HepG2 (cell line): ENCODE measurements at regions not wholly inside any gene's neighbourhood (a gene's known extent, or its start where the extent isn't known, plus 50 kb on each side); places are given as distances from the start of the nearest gene placed in this dataset.

Experiments
- ATAC-seq: fragments of 200-7000 bp; cut with Tn5 transposase; 3 replicates; pipeline ENCODE4 v1.9.1; 2020; ENCODE audit warnings: mild to moderate bottlenecking, moderate library complexity
- BruUV-seq: library from RNA; stranded (reverse); fragments of 400-500 nt; replicated peaks from 2 replicates; lab custom pipeline; 2021; lab: Mats Ljungman, UMichigan
- CTCF ChIA-PET: fragments of 300-600 bp; formaldehyde crosslinking; extraction: SDS; loops from one replicate; lab custom pipeline; 2021; ENCODE audit warnings: low total read pairs, inconsistent platforms, low intra/inter-chr PET ratio; lab: Yijun Ruan, JAX
- POLR2A ChIA-PET: fragments of 350-600 bp; sonication (Branson Sonifier 250); formaldehyde crosslinking; loops from one replicate; lab custom pipeline; 2020; ENCODE audit warnings: antibody characterized with exemption, inconsistent platforms; lab: Yijun Ruan, JAX
- DNase-seq: peaks from one replicate; pipeline ENCODE4 v3.0.0-alpha.2; 2015; ENCODE audit warnings: low spot score
- FAIRE-seq: peaks from 3 replicates; lab custom pipeline; 2011; peaks lifted over from hg19 to GRCh38; lab: Jason Lieb, UNC
- H2AFZ ChIP-seq: one replicate; pipeline ENCODE4 v1.6.1; 2011; ENCODE audit warnings: low read length, inconsistent platforms
- H3K27ac ChIP-seq: fragments of 300-600 bp; 3 replicates; pipeline ENCODE4 v1.8.0; 2011; ENCODE audit warnings: mixed run types, mild to moderate bottlenecking, mixed read lengths, low read length, inconsistent platforms; ENCODE audit not compliant: insufficient read depth; ENCODE audit errors: extremely low read length
- H3K27me3 ChIP-seq, 2 experiments: fragments of 200-600 bp in 1 of 2; 2 replicates in 1 of 2; 3 replicates in 1 of 2; pipeline versions ENCODE4 v1.6.0 to v1.8.0; 2011; ENCODE audit warnings: low read length in 2 of 2, mild to moderate bottlenecking in 2 of 2, moderate library complexity in 2 of 2, inconsistent platforms in 1 of 2; ENCODE audit not compliant: insufficient read depth in 2 of 2, control insufficient read depth in 1 of 2
- H3K36me3 ChIP-seq, 2 experiments: fragments of 200-600 bp in 1 of 2; replicated peaks in 1 of 2; 2 replicates in 1 of 2; 3 replicates in 1 of 2; pipeline versions ENCODE4 v1.5.1 to v1.8.0; 2011; ENCODE audit warnings: low read length in 2 of 2, inconsistent platforms in 1 of 2; ENCODE audit not compliant: insufficient read depth in 2 of 2, control insufficient read depth in 1 of 2
- H3K4me1 ChIP-seq: 2 replicates; pipeline ENCODE4 v1.5.1; 2012; ENCODE audit warnings: low read length, inconsistent platforms; ENCODE audit not compliant: insufficient read depth
- H3K4me2 ChIP-seq: 2 replicates; pipeline ENCODE4 v1.6.0; 2011; ENCODE audit warnings: low read depth, low read length, inconsistent platforms
- H3K4me3 ChIP-seq, 3 experiments: fragments of 200-600 bp in 1 of 3; sonication (generic), shearing (Covaris generic) in 1 of 3; replicated peaks in 1 of 3; 2 replicates each; pipeline ENCODE4 v1.5.1; 2011 to 2016; ENCODE audit warnings: low read length in 3 of 3, inconsistent platforms in 2 of 3, low read depth in 2 of 3, mild to moderate bottlenecking in 2 of 3, control low read depth in 1 of 3, mixed read lengths in 1 of 3; ENCODE audit not compliant: insufficient read depth in 1 of 3
- H3K79me2 ChIP-seq: one replicate; pipeline ENCODE4 v1.6.1; 2011; ENCODE audit warnings: low read length, inconsistent platforms; ENCODE audit not compliant: insufficient read depth
- H3K9ac ChIP-seq: 2 replicates; pipeline ENCODE4 v1.6.0; 2011; ENCODE audit warnings: mild to moderate bottlenecking, low read depth, low read length, inconsistent platforms; ENCODE audit not compliant: insufficient read depth
- H3K9me3 ChIP-seq: 2 replicates; pipeline ENCODE4 v1.5.1; 2012; ENCODE audit warnings: mild to moderate bottlenecking, low read length
- H4K20me1 ChIP-seq: 2 replicates; pipeline ENCODE4 v1.6.0; 2011; ENCODE audit warnings: inconsistent platforms, mild to moderate bottlenecking, low read length, moderate library complexity; ENCODE audit not compliant: insufficient read depth
- KDM3A ChIP-seq: IDR thresholded peaks from 2 replicates; pipeline ENCODE4 v1.6.1; 2018; ENCODE audit warnings: low read depth, missing compliant biosample characterization
- ZNF256 ChIP-seq: sonication (generic); formaldehyde crosslinking; conservative IDR thresholded peaks from 2 replicates; pipeline ENCODE4 v1.4.0; 2020; ENCODE audit warnings: missing genetic modification reagents
- ZNF331 ChIP-seq: sonication (generic); formaldehyde crosslinking; IDR thresholded peaks from 2 replicates; pipeline ENCODE4 v1.4.0; 2020; ENCODE audit warnings: missing genetic modification reagents
- WGBS: methylation state at CpG from one replicate; pipeline ENCODE4 v1.1.6; 2017; ENCODE audit warnings: low lambda C conversion rate; 5-methylcytosine and 5-hydroxymethylcytosine counted together
- in situ Hi-C: cut with HindIII; loops from 2 replicates; pipeline ENCODE4 v1.10.0; 2017; ENCODE audit warnings: low pct_unique_long_range_greater_than_20kb; ENCODE audit not compliant: extremely low pct_ligation_motif_present
- intact Hi-C: fragments of 100-400 bp; cut with micrococcal nuclease; formaldehyde crosslinking; loops from one replicate; pipeline ENCODE4 v1.10.0; 2022; ENCODE audit not compliant: unreplicated experiment
- TF ChIP-seq, protein P1 (sequence below): sonication (generic); formaldehyde crosslinking; IDR thresholded peaks from 2 replicates; pipeline ENCODE4 v1.4.0; 2020; ENCODE audit warnings: missing genetic modification reagents

DNA sequence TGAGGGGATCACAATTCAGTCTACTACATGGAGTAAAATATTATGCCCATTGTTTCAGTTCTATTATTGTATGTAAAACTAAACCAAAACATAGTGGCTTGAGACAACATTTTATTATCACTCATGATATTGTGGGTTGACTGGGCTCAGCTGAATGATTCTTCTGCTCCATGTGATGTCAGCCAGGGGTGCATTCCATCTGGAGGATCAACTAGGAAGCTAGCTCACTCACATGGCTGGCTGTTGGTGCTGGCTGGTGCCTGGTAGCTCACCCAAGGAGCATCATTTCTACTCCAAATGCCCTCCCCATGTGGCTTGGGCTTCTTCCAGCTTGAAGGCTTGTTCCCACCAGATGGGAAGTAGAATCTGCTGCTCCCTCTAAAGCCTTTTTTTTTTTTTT lies 51.8 kb upstream of the CLRN1 start:
- in situ Hi-C loops (no loop called here), intact Hi-C loops (no loop called here)
- Histone ChIP-seq H3K79me2 (no peaks in the 10 kb centered on the region), H3K4me3 (no peak overlapping the region), H3K9ac (no peak overlapping the region), H3K4me2 (no peak overlapping the region), H3K27me3 (no peaks in the 10 kb centered on the region), H3K9me3 (no peaks in the 10 kb centered on the region), H3K27ac (no peak overlapping the region), H3K36me3 (no peaks in the 10 kb centered on the region), H3K4me1 (no peaks in the 10 kb centered on the region), H2AFZ (no peak overlapping the region), H4K20me1 (no peaks in the 10 kb centered on the region)
- ChIA-PET POLR2A (no interaction called here), CTCF (no interaction called here)
- no peak for FAIRE-seq
- no peak for DNase-seq
- TF ChIP-seq KDM3A (no peak), ZNF331 (CRISPR knock-in tag) (peak; percentile 81)
- no peak for ATAC-seq
- no TSS peak for BruUV-seq

DNA sequence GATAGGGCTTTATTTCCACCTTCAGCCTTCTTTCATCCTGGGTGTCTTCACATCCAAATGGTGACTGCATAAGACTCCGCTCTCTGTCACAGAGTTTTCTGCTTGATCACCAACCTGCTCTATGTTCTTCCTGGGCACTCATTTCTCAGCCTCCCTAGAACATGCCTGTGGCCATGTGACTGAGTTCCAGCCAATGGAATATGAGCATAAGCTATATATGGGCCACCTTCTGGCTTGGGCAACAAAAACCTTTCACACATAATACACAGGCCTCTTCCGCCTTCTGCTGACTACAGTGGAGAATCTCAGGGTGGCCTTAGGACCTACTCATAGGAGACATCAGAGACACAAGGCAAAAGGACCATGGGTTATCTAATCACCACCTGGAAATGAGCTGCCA lies 51.2 kb upstream of the MED12L start:
- Histone ChIP-seq H3K4me1 (no peaks in the 10 kb centered on the region), H3K36me3 (no peaks in the 10 kb centered on the region), H3K4me3 (no peak overlapping the region), H3K9ac (no peak overlapping the region), H2AFZ (no peak overlapping the region), H3K79me2 (no peaks in the 10 kb centered on the region), H3K27ac (no peak overlapping the region), H3K27me3 (no peaks in the 10 kb centered on the region), H3K4me2 (no peak overlapping the region), H4K20me1 (no peaks in the 10 kb centered on the region), H3K9me3 (no peaks in the 10 kb centered on the region)
- FAIRE-seq (no peak), ATAC-seq (no peak), DNase-seq (no peak)
- intact Hi-C loops, result no loop called here
- 65% methylated on average over 2 of the region's 2 CpGs for WGBS
- no peak for TF ChIP-seq ZNF256 (CRISPR knock-in tag)
- TF ChIP-seq, protein P1, sequence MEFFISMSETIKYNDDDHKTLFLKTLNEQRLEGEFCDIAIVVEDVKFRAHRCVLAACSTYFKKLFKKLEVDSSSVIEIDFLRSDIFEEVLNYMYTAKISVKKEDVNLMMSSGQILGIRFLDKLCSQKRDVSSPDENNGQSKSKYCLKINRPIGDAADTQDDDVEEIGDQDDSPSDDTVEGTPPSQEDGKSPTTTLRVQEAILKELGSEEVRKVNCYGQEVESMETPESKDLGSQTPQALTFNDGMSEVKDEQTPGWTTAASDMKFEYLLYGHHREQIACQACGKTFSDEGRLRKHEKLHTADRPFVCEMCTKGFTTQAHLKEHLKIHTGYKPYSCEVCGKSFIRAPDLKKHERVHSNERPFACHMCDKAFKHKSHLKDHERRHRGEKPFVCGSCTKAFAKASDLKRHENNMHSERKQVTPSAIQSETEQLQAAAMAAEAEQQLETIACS, result no peak
- POLR2A ChIA-PET, result no interaction called here
- CTCF ChIA-PET, result no interaction called here
- BruUV-seq, result no TSS peak
- in situ Hi-C loops, result no loop called here
